Loucy (cell line): ENCODE measurements at regions not wholly inside any gene's neighbourhood (a gene's known extent, or its start where the extent isn't known, plus 50 kb on each side); places are given as distances from the start of the nearest gene placed in this dataset.

Source experiments
- CTCF ChIP-seq: fragments of 200-600 bp; sonication (generic); conservative IDR thresholded peaks from 2 replicates; pipeline ENCODE4 v1.5.1; 2014; ENCODE audit warnings: mild to moderate bottlenecking, antibody characterized with exemption, low read length
- EZH2phosphoT487 ChIP-seq: fragments of 200-600 bp; IDR thresholded peaks from 2 replicates; pipeline ENCODE4 v1.6.1; 2018; ENCODE audit warnings: antibody characterized with exemption, mild to moderate bottlenecking, moderate library complexity, borderline replicate concordance

- TF ChIP-seq CTCF (no peak), EZH2phosphoT487 (no peak)
These were observed 448.0 kb downstream of the NKX6-1 start for GRCh38 chr4:84051089-84051488.
